Keratinocyte (primary cell): ENCODE measurements at regions not wholly inside any gene's neighbourhood (a gene's known extent, or its start where the extent isn't known, plus 50 kb on each side); places are given as distances from the start of the nearest gene placed in this dataset.

Experiments used
- DNase-seq: peaks from one replicate; pipeline ENCODE4 v3.0.0-alpha.2; 2011; ENCODE audit warnings: low read depth, missing footprints, low spot score
- FAIRE-seq: peaks from 2 replicates; lab custom pipeline; 2011; peaks lifted over from hg19 to GRCh38; lab: Jason Lieb, UNC
- H2AFZ ChIP-seq: 2 replicates; pipeline ENCODE4 v1.6.0; 2012; ENCODE audit warnings: low read length, control low read depth, inconsistent platforms; ENCODE audit not compliant: control insufficient read depth
- H3K27ac ChIP-seq: 2 replicates; pipeline ENCODE4 v1.5.1; 2011; ENCODE audit warnings: low read length; ENCODE audit not compliant: control insufficient read depth, insufficient read depth
- H3K27me3 ChIP-seq: 3 replicates; pipeline ENCODE4 v1.6.0; 2011; ENCODE audit warnings: low read length; ENCODE audit not compliant: control insufficient read depth, insufficient read depth; ENCODE audit errors: extremely low read depth
- H3K36me3 ChIP-seq, 2 experiments: 2 replicates in 1 of 2; 3 replicates in 1 of 2; pipeline ENCODE4 v1.5.1; 2011; ENCODE audit warnings: low read length in 2 of 2, mild to moderate bottlenecking in 1 of 2; ENCODE audit not compliant: control insufficient read depth in 2 of 2, insufficient read depth in 2 of 2; ENCODE audit errors: extremely low read depth in 1 of 2
- H3K4me1 ChIP-seq: 3 replicates; pipeline ENCODE4 v1.5.1; 2011; ENCODE audit warnings: low read length; ENCODE audit not compliant: control insufficient read depth, insufficient read depth; ENCODE audit errors: extremely low read depth
- H3K4me2 ChIP-seq: 3 replicates; pipeline ENCODE4 v1.6.0; 2011; ENCODE audit warnings: low read depth, low read length; ENCODE audit not compliant: control insufficient read depth, insufficient read depth; ENCODE audit errors: extremely low read depth
- H3K4me3 ChIP-seq, 3 experiments: fragments of 200-600 bp in 1 of 3; sonication (generic) in 1 of 3; 2 replicates in 2 of 3; 3 replicates in 1 of 3; pipeline ENCODE4 v1.5.1; 2011 to 2016; ENCODE audit warnings: low read length in 3 of 3, mild to moderate bottlenecking in 3 of 3, control low read depth in 2 of 3, inconsistent platforms in 1 of 3, low read depth in 1 of 3, mixed read lengths in 1 of 3, mixed run types in 1 of 3, moderate library complexity in 1 of 3; ENCODE audit not compliant: control insufficient read depth in 2 of 3, insufficient read depth in 2 of 3; ENCODE audit errors: extremely low read depth in 1 of 3
- H3K79me2 ChIP-seq: 2 replicates; pipeline ENCODE4 v1.6.0; 2012; ENCODE audit warnings: low read length; ENCODE audit not compliant: control insufficient read depth, insufficient read depth
- H3K9ac ChIP-seq: 3 replicates; pipeline ENCODE4 v1.6.0; 2011; ENCODE audit warnings: low read length; ENCODE audit not compliant: control insufficient read depth, insufficient read depth; ENCODE audit errors: extremely low read depth
- H3K9me1 ChIP-seq: 3 replicates; pipeline ENCODE4 v1.6.0; 2011; ENCODE audit warnings: low read length; ENCODE audit not compliant: control insufficient read depth, insufficient read depth; ENCODE audit errors: extremely low read depth
- H3K9me3 ChIP-seq: 2 replicates; pipeline ENCODE4 v1.5.1; 2012; ENCODE audit warnings: low read depth, low read length; ENCODE audit not compliant: control insufficient read depth
- H4K20me1 ChIP-seq: 3 replicates; pipeline ENCODE4 v1.6.0; 2011; ENCODE audit warnings: low read length; ENCODE audit not compliant: control insufficient read depth, insufficient read depth; ENCODE audit errors: extremely low read depth
- EZH2 ChIP-seq: IDR thresholded peaks from one replicate; pipeline ENCODE4 v1.6.1; 2012; ENCODE audit warnings: inconsistent platforms, mild to moderate bottlenecking, low read length, moderate library complexity
- dilution Hi-C: fragments of 300-500 bp; cut with MboI; formaldehyde crosslinking; loops from one replicate; pipeline ENCODE4 v1.7.0; 2020; ENCODE audit warnings: low sequenced_read_pairs; ENCODE audit not compliant: extremely low pct_ligation_motif_present
- TF ChIP-seq, protein P1 (sequence below), 3 experiments: IDR thresholded peaks in 1 of 3; conservative IDR thresholded peaks in 1 of 3; optimal IDR thresholded peaks in 1 of 3; 2 replicates in 2 of 3; 3 replicates in 1 of 3; pipeline versions ENCODE3 to v1.5.1; 2011; ENCODE audit warnings: low read length in 3 of 3, mild to moderate bottlenecking in 3 of 3, moderate library complexity in 2 of 3, control low read depth in 1 of 3, inconsistent platforms in 1 of 3; ENCODE audit not compliant: insufficient read depth in 2 of 3; ENCODE audit errors: extremely low read depth in 1 of 3

DNA sequence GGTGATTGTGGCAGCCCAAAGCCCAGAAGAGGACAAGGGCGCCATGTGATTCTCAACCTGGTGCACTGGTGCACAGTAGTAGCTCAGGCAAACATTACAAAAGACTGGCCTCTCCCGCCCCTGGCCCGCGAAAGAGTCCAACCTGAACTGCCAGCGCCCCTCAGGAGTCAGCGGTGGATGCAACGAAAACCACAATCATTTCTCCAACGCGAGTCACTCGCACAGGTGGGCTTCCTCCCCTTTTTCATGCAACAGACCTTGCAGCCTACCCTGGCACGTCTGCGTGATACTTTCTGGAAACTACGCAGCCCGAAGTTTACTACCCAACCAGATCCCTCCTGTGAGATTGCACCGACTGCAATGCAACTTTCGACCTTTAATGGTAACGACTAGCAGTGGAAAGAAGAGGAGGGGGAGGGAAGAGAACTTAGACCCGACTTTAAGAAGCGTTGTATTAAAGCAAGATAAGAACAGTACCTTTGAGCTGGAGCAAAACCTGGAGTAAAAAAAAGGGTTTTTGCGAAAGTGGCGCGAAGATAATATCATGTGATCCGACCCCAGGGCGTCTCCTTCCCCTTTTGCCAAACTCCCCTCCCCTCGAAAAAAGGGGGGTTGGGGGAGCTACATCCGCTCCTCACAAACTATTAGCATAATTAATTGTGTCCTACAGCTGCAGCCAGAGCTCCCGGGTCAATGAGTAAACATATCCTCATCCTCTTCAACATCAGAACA is 63.3 kb upstream of the CCDC160 start:
- no peaks in the 10 kb centered on the region for H3K9me3 ChIP-seq
- no peak overlapping the region for H3K27ac ChIP-seq
- peaks cover 2% of the 10 kb centered on the region for H3K4me1 ChIP-seq
- no peak overlapping the region for H3K4me3 ChIP-seq
- peaks cover 34% of the 10 kb centered on the region for H3K27me3 ChIP-seq
- FAIRE-seq: no peak
- no peak overlapping the region for H3K9ac ChIP-seq
- H3K36me3 ChIP-seq: no peaks in the 10 kb centered on the region
- no peak overlapping the region for H2AFZ ChIP-seq
- dilution Hi-C loops: no loop called here
- H3K79me2 ChIP-seq: no peaks in the 10 kb centered on the region
- no peak for DNase-seq
- TF ChIP-seq EZH2: no peak
- TF ChIP-seq, protein P1, sequence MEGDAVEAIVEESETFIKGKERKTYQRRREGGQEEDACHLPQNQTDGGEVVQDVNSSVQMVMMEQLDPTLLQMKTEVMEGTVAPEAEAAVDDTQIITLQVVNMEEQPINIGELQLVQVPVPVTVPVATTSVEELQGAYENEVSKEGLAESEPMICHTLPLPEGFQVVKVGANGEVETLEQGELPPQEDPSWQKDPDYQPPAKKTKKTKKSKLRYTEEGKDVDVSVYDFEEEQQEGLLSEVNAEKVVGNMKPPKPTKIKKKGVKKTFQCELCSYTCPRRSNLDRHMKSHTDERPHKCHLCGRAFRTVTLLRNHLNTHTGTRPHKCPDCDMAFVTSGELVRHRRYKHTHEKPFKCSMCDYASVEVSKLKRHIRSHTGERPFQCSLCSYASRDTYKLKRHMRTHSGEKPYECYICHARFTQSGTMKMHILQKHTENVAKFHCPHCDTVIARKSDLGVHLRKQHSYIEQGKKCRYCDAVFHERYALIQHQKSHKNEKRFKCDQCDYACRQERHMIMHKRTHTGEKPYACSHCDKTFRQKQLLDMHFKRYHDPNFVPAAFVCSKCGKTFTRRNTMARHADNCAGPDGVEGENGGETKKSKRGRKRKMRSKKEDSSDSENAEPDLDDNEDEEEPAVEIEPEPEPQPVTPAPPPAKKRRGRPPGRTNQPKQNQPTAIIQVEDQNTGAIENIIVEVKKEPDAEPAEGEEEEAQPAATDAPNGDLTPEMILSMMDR (optimal IDR thresholded peaks at IDR 0.05 in 1 of 3, IDR thresholded peaks at IDR 0.05 in 1 of 3, conservative IDR thresholded peaks at IDR 0.05 in 1 of 3; ENCODE audit: extremely low read depth in 1 of 3, insufficient read depth in 2 of 3, low read length in 3 of 3): no peak
- no peaks in the 10 kb centered on the region for H3K9me1 ChIP-seq
- no peak overlapping the region for H3K4me2 ChIP-seq
- H4K20me1 ChIP-seq: no peaks in the 10 kb centered on the region

DNA sequence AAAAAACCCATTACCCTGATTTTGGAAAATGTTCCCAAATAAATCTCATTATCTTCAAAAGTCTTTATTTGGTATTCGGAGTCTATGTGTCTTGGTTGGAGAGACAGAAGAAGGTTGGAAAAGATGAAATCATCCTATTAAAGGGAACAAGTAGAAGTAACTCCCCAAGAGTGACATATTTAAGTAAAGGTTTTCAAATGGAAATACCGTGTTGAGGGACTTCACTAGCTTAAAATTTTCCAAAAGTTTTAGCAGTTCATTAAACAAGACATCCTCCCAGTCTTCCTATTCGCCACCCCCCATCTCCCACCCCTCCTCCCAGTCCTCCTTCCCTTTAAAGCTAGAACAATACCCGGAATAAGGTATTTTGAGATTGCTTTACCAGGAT is 62.7 kb upstream of the CCDC160 start:
- Histone ChIP-seq H4K20me1 (no peaks in the 10 kb centered on the region), H3K4me2 (no peak overlapping the region), H3K79me2 (no peaks in the 10 kb centered on the region), H3K9me3 (no peaks in the 10 kb centered on the region), H2AFZ (no peak overlapping the region), H3K4me1 (peaks cover 2% of the 10 kb centered on the region), H3K4me3 (no peak overlapping the region), H3K9ac (no peak overlapping the region), H3K36me3 (no peaks in the 10 kb centered on the region), H3K9me1 (no peaks in the 10 kb centered on the region), H3K27ac (no peak overlapping the region), H3K27me3 (peaks cover 34% of the 10 kb centered on the region)
- DNase-seq: no peak
- no peak for TF ChIP-seq EZH2
- TF ChIP-seq, protein P1 (optimal IDR thresholded peaks at IDR 0.05 in 1 of 3, IDR thresholded peaks at IDR 0.05 in 1 of 3, conservative IDR thresholded peaks at IDR 0.05 in 1 of 3; ENCODE audit: extremely low read depth in 1 of 3, insufficient read depth in 2 of 3, low read length in 3 of 3): no peak
- dilution Hi-C loops: no loop called here
- FAIRE-seq: no peak
